H1 (cell line): ENCODE measurements at regions not wholly inside any gene's neighbourhood (a gene's known extent, or its start where the extent isn't known, plus 50 kb on each side); places are given as distances from the start of the nearest gene placed in this dataset.

ENCODE experiments used
- CTCF ChIA-PET: fragments of 300-600 bp; sonication (Branson Sonifier 250); formaldehyde crosslinking; loops from one replicate; lab custom pipeline; 2021; ENCODE audit not compliant: partially characterized antibody; lab: Charles Lee
- POLR2A ChIA-PET: fragments of 300-600 bp; sonication (Branson Sonifier 250); formaldehyde crosslinking; loops from one replicate; lab custom pipeline; 2021; ENCODE audit warnings: inconsistent platforms; ENCODE audit not compliant: partially characterized antibody; lab: Charles Lee
- DNase-seq, 2 experiments: peaks; one replicate each; pipeline versions ENCODE4 v3.0.0 to v3.0.0-alpha.2; 2010 to 2022; ENCODE audit warnings: low spot score in 2 of 2, low read depth in 1 of 2, mixed read lengths in 1 of 2
- FAIRE-seq: peaks from 2 replicates; lab custom pipeline; 2011; peaks lifted over from hg19 to GRCh38; lab: Jason Lieb, UNC
- H2AFZ ChIP-seq: 2 replicates; pipeline ENCODE4 v1.8.1; 2012; ENCODE audit warnings: low read length, inconsistent platforms
- H2AK5ac ChIP-seq: 2 replicates; pipeline ENCODE4 v1.6.1; 2013; ENCODE audit warnings: low read depth, low read length
- H2BK120ac ChIP-seq: replicated peaks from 2 replicates; pipeline ENCODE3; 2013; ENCODE audit warnings: low read depth, low read length, inconsistent platforms
- H2BK12ac ChIP-seq: 2 replicates; pipeline ENCODE4 v1.6.1; 2013; ENCODE audit warnings: low read depth, low read length
- H2BK15ac ChIP-seq: 2 replicates; pipeline ENCODE4 v1.6.1; 2013; ENCODE audit warnings: low read length
- H2BK20ac ChIP-seq: 2 replicates; pipeline ENCODE4 v1.6.1; 2013; ENCODE audit warnings: low read length
- H2BK5ac ChIP-seq: 2 replicates; pipeline ENCODE4 v1.6.1; 2013; ENCODE audit warnings: low read depth, low read length
- H3K14ac ChIP-seq: 2 replicates; pipeline ENCODE4 v1.6.1; 2013; ENCODE audit warnings: inconsistent platforms; ENCODE audit not compliant: insufficient read length
- H3K18ac ChIP-seq: 2 replicates; pipeline ENCODE4 v1.6.1; 2013; ENCODE audit warnings: low read length; ENCODE audit errors: extremely low read depth
- H3K23ac ChIP-seq: 2 replicates; pipeline ENCODE4 v1.6.1; 2013; ENCODE audit warnings: inconsistent platforms; ENCODE audit not compliant: insufficient read length
- H3K23me2 ChIP-seq: 2 replicates; pipeline ENCODE4 v1.6.1; 2013; ENCODE audit warnings: low read depth, low read length
- H3K27ac ChIP-seq: 2 replicates; pipeline ENCODE4 v1.6.1; 2011; ENCODE audit warnings: low read depth, low read length, inconsistent platforms
- H3K27me3 ChIP-seq, 4 experiments: replicated peaks in 1 of 4; 1 replicate in 1 of 4; 2 replicates in 3 of 4; pipeline versions ENCODE4 v1.6.1 to v1.8.1; 2011 to 2013; ENCODE audit warnings: low read length in 3 of 4, mild to moderate bottlenecking in 3 of 4, inconsistent platforms in 2 of 4, mixed read lengths in 2 of 4, moderate library complexity in 1 of 4; ENCODE audit not compliant: control insufficient read depth in 3 of 4, insufficient read depth in 3 of 4; ENCODE audit errors: extremely low read depth in 1 of 4
- H3K36me3 ChIP-seq, 4 experiments: 2 replicates each; pipeline versions ENCODE4 v1.6.1 to v1.8.1; 2011 to 2013; ENCODE audit warnings: mild to moderate bottlenecking in 4 of 4, low read length in 3 of 4, moderate library complexity in 2 of 4, control low read depth in 1 of 4, inconsistent platforms in 1 of 4; ENCODE audit not compliant: insufficient read depth in 4 of 4, control insufficient read depth in 2 of 4
- H3K4ac ChIP-seq: replicated peaks from 2 replicates; pipeline ENCODE3; 2013; ENCODE audit warnings: low read length, low read depth, mixed read lengths, inconsistent platforms; ENCODE audit not compliant: insufficient read length
- H3K4me1 ChIP-seq, 4 experiments: replicated peaks in 1 of 4; 1 replicate in 1 of 4; 2 replicates in 3 of 4; pipeline versions ENCODE4 v1.6.1 to v1.8.1; 2011 to 2013; ENCODE audit warnings: low read length in 3 of 4, inconsistent platforms in 2 of 4, mixed read lengths in 1 of 4; ENCODE audit not compliant: insufficient read depth in 4 of 4, control insufficient read depth in 3 of 4
- H3K4me2 ChIP-seq, 2 experiments: 2 replicates each; pipeline versions ENCODE4 v1.6.1 to v1.8.1; 2011 to 2013; ENCODE audit warnings: low read depth in 2 of 2, low read length in 2 of 2, control low read depth in 1 of 2, inconsistent platforms in 1 of 2, mild to moderate bottlenecking in 1 of 2; ENCODE audit not compliant: insufficient read depth in 1 of 2
- H3K4me3 ChIP-seq, 4 experiments: fragments of 200-600, 300-600 bp in 1 of 4; sonication (generic), shearing (Covaris generic), sonication (Bioruptor Twin) in 1 of 4; 2 replicates each; pipeline versions ENCODE4 v1.5.1 to v1.8.1; 2011 to 2016; ENCODE audit warnings: low read length in 4 of 4, low read depth in 3 of 4, control low read depth in 2 of 4, inconsistent platforms in 2 of 4, mild to moderate bottlenecking in 2 of 4, mixed read lengths in 1 of 4, moderate library complexity in 1 of 4; ENCODE audit not compliant: insufficient read depth in 2 of 4; ENCODE audit errors: extremely low read depth in 1 of 4
- H3K56ac ChIP-seq: replicated peaks from 2 replicates; pipeline ENCODE3; 2013; ENCODE audit warnings: low read depth, mild to moderate bottlenecking, mixed read lengths, low read length, inconsistent platforms; ENCODE audit not compliant: insufficient read length
- H3K79me1 ChIP-seq: 2 replicates; pipeline ENCODE4 v1.6.1; 2013; ENCODE audit warnings: low read depth, low read length, control low read depth
- H3K79me2 ChIP-seq, 2 experiments: 2 replicates each; pipeline versions ENCODE4 v1.6.1 to v1.8.1; 2012 to 2013; ENCODE audit warnings: low read length in 2 of 2, mild to moderate bottlenecking in 2 of 2, inconsistent platforms in 1 of 2; ENCODE audit not compliant: insufficient read depth in 2 of 2, control insufficient read depth in 1 of 2
- H3K9ac ChIP-seq, 4 experiments: replicated peaks in 1 of 4; 1 replicate in 1 of 4; 2 replicates in 3 of 4; pipeline versions ENCODE4 v1.6.1 to v1.8.1; 2011 to 2013; ENCODE audit warnings: low read depth in 3 of 4, low read length in 3 of 4, control low read depth in 2 of 4, mild to moderate bottlenecking in 2 of 4, moderate library complexity in 2 of 4, inconsistent platforms in 1 of 4; ENCODE audit errors: extremely low read depth in 1 of 4
- H3K9me3 ChIP-seq, 2 experiments: 2 replicates each; pipeline versions ENCODE4 v1.6.1 to v1.8.1; 2012 to 2013; ENCODE audit warnings: mild to moderate bottlenecking in 2 of 2, moderate library complexity in 2 of 2, control low read depth in 1 of 2, inconsistent platforms in 1 of 2, low read depth in 1 of 2, low read length in 1 of 2, mixed read lengths in 1 of 2; ENCODE audit not compliant: insufficient read depth in 2 of 2
- H4K20me1 ChIP-seq, 2 experiments: replicated peaks in 1 of 2; 2 replicates each; pipeline versions ENCODE3 to v1.8.1; 2011 to 2013; ENCODE audit warnings: inconsistent platforms in 2 of 2, low read length in 2 of 2, mild to moderate bottlenecking in 1 of 2; ENCODE audit not compliant: insufficient read depth in 2 of 2, control insufficient read depth in 1 of 2
- H4K5ac ChIP-seq: 2 replicates; pipeline ENCODE4 v1.6.1; 2013; ENCODE audit warnings: low read length, low read depth, mixed read lengths, inconsistent platforms; ENCODE audit not compliant: insufficient read length
- H4K8ac ChIP-seq: 2 replicates; pipeline ENCODE4 v1.8.0; 2013; ENCODE audit warnings: mild to moderate bottlenecking, moderate library complexity, low read length, inconsistent platforms; ENCODE audit not compliant: insufficient read depth; ENCODE audit errors: extremely low read depth
- H4K91ac ChIP-seq: replicated peaks from 2 replicates; pipeline ENCODE3; 2013; ENCODE audit warnings: low read length, mixed read lengths, inconsistent platforms; ENCODE audit not compliant: insufficient read length
- HDAC2 ChIP-seq, 2 experiments: fragments of 300-600 bp in 1 of 2; sonication (generic) in 1 of 2; IDR thresholded peaks; 2 replicates each; pipeline ENCODE4 v1.6.1; 2011 to 2012; ENCODE audit warnings: low read depth in 2 of 2, low read length in 2 of 2, mild to moderate bottlenecking in 2 of 2, moderate library complexity in 2 of 2, borderline replicate concordance in 1 of 2, inconsistent platforms in 1 of 2
- NRF1 ChIP-seq: IDR thresholded peaks from 2 replicates; pipeline ENCODE4 v1.6.1; 2011; ENCODE audit warnings: mild to moderate bottlenecking, low read depth, low read length, improper control_type of control experiment
- WGBS, 2 experiments: shearing (Covaris generic) in 1 of 2; methylation state at CpG; one replicate each; pipeline versions ENCODE4 v1.1.6 to v1.1.7; 2013 to 2015; ENCODE audit warnings: low lambda C conversion rate in 2 of 2, mixed read lengths in 2 of 2, inconsistent platforms in 1 of 2, low coverage in 1 of 2, missing lambda C conversion rate in 1 of 2; ENCODE audit not compliant: insufficient replicate concordance in 2 of 2, insufficient coverage in 1 of 2, insufficient read length in 1 of 2; ENCODE audit errors: extremely low coverage in 1 of 2, missing lambda C conversion rate in 1 of 2; 5-methylcytosine and 5-hydroxymethylcytosine counted together

- H4K5ac ChIP-seq: no peak overlapping the region
- H4K91ac ChIP-seq: no peak overlapping the region
- no peaks in the 10 kb centered on the region for H4K20me1 ChIP-seq
- no peak overlapping the region for H3K4ac ChIP-seq
- no peak overlapping the region for H2BK5ac ChIP-seq
- no peak overlapping the region for H3K56ac ChIP-seq
- no peaks in the 10 kb centered on the region for H3K9me3 ChIP-seq
- no peak overlapping the region for H3K14ac ChIP-seq
- H4K8ac ChIP-seq: no peak overlapping the region
- TF ChIP-seq NRF1: no peak
- no peak for TF ChIP-seq HDAC2 (IDR thresholded peaks at IDR 0.05; ENCODE audit: borderline replicate concordance in 1 of 2, low read depth in 2 of 2, low read length in 2 of 2)
- H3K4me1 ChIP-seq: no peaks in the 10 kb centered on the region
- no peaks in the 10 kb centered on the region; a peak in 1 of 8 replicates for H3K36me3 ChIP-seq
- DNase-seq (no peak), FAIRE-seq (no peak)
- ChIA-PET POLR2A (no interaction called here), CTCF (interaction anchor here (0.8 to 1.3 kb wide), 2 partner anchors 31 to 1205 kb away, joined by 3 read pairs; no protein-coding TSS in a partner anchor)
- H3K9ac ChIP-seq: no peak overlapping the region
- no peak overlapping the region for H2BK20ac ChIP-seq
- H3K27ac ChIP-seq: no peak overlapping the region
- 89% methylated on average over 1 of the region's 1 CpG; no CpG with 5 or more reads in 1 of the 2 experiments for WGBS, 2 experiments
- H2AK5ac ChIP-seq: no peak overlapping the region
- H3K27me3 ChIP-seq: no peaks in the 10 kb centered on the region
- no peak overlapping the region for H3K23ac ChIP-seq
- no peaks in the 10 kb centered on the region for H3K79me2 ChIP-seq
- no peak overlapping the region for H2BK120ac ChIP-seq
- H3K18ac ChIP-seq: no peak overlapping the region
- no peak overlapping the region for H2BK12ac ChIP-seq
- no peak overlapping the region for H3K4me3 ChIP-seq
- H2AFZ ChIP-seq: no peak overlapping the region
- H3K79me1 ChIP-seq: no peaks in the 10 kb centered on the region
- no peaks in the 10 kb centered on the region for H3K23me2 ChIP-seq
- H2BK15ac ChIP-seq: no peak overlapping the region
- no peak overlapping the region for H3K4me2 ChIP-seq
Measured at GRCh38 chr15:96559087-96559486, 228.6 kb downstream of the NR2F2 start.
